SK-N-SH (cell line): ENCODE measurements at regions not wholly inside any gene's neighbourhood (a gene's known extent, or its start where the extent isn't known, plus 50 kb on each side); places are given as distances from the start of the nearest gene placed in this dataset.

Source experiments
- CTCF ChIA-PET: fragments of 300-600, 350-600 bp; formaldehyde crosslinking; extraction: SDS; loops from one replicate; lab custom pipeline; 2021; lab: Yijun Ruan, JAX
- POLR2A ChIA-PET: fragments of 350-600 bp; sonication (Branson Sonifier 250); formaldehyde crosslinking; extraction: SDS; loops from one replicate; lab custom pipeline; 2020; ENCODE audit warnings: antibody characterized with exemption, inconsistent platforms; lab: Yijun Ruan, JAX
- DNase-seq: peaks from one replicate; pipeline ENCODE4 v3.0.0; 2012
- H2AFZ ChIP-seq: fragments of 200-600 bp; sonication (generic); 2 replicates; pipeline ENCODE4 v1.8.1; 2016; ENCODE audit warnings: antibody characterized with exemption, mild to moderate bottlenecking, low read depth
- H3F3A ChIP-seq: fragments of 200-600 bp; sonication (generic); replicated peaks from 2 replicates; pipeline ENCODE3; 2016; ENCODE audit warnings: antibody characterized with exemption, mild to moderate bottlenecking; ENCODE audit not compliant: insufficient read depth
- H3K27ac ChIP-seq, 2 experiments: fragments of 200-500 bp in 1 of 2; fragments of 200-600 bp in 1 of 2; sonication (Bioruptor generic) in 1 of 2; sonication (generic), shearing (Covaris generic) in 1 of 2; 2 replicates each; pipeline versions ENCODE4 v1.5.1 to v1.6.1; 2014 to 2016; ENCODE audit warnings: low read depth in 2 of 2, inconsistent platforms in 1 of 2, low read length in 1 of 2, mild to moderate bottlenecking in 1 of 2, mixed read lengths in 1 of 2
- H3K27me3 ChIP-seq: fragments of 200-600 bp; sonication (generic), shearing (Covaris generic); 2 replicates; pipeline ENCODE4 v1.6.1; 2016; ENCODE audit warnings: mixed run types; ENCODE audit not compliant: insufficient read depth
- H3K36me3 ChIP-seq, 2 experiments: fragments of 200-500 bp in 1 of 2; fragments of 200-600 bp in 1 of 2; sonication (Bioruptor generic) in 1 of 2; sonication (generic) in 1 of 2; replicated peaks in 1 of 2; 2 replicates each; pipeline versions ENCODE3 to v1.5.1; 2014 to 2016; ENCODE audit warnings: low read length in 1 of 2, mild to moderate bottlenecking in 1 of 2; ENCODE audit not compliant: insufficient read depth in 2 of 2, control insufficient read depth in 1 of 2
- H3K4me1 ChIP-seq, 2 experiments: fragments of 200-500 bp in 1 of 2; fragments of 200-600 bp in 1 of 2; sonication (Bioruptor generic) in 1 of 2; sonication (generic), shearing (Covaris generic) in 1 of 2; 2 replicates each; pipeline versions ENCODE4 v1.5.1 to v1.6.1; 2014 to 2016; ENCODE audit warnings: low read depth in 1 of 2, low read length in 1 of 2, mixed run types in 1 of 2; ENCODE audit not compliant: insufficient read depth in 2 of 2, control insufficient read depth in 1 of 2
- H3K4me2 ChIP-seq: fragments of 200-600 bp; sonication (generic), shearing (Covaris generic); 2 replicates; pipeline ENCODE4 v1.6.1; 2017; ENCODE audit warnings: mixed run types
- H3K4me3 ChIP-seq, 2 experiments: fragments of 200-500 bp in 1 of 2; fragments of 200-600 bp in 1 of 2; sonication (Bioruptor generic) in 1 of 2; sonication (generic), shearing (Covaris generic) in 1 of 2; 2 replicates each; pipeline versions ENCODE4 v1.5.1 to v1.8.1; 2014 to 2016; ENCODE audit warnings: low read depth in 2 of 2, inconsistent platforms in 1 of 2, low read length in 1 of 2, mild to moderate bottlenecking in 1 of 2, mixed read lengths in 1 of 2, moderate library complexity in 1 of 2
- H3K79me2 ChIP-seq: fragments of 200-600 bp; sonication (generic); 2 replicates; pipeline ENCODE4 v1.8.1; 2017; ENCODE audit warnings: mild to moderate bottlenecking; ENCODE audit not compliant: insufficient read depth
- H3K9ac ChIP-seq: fragments of 200-600 bp; sonication (generic); 2 replicates; pipeline ENCODE4 v1.6.1; 2017; ENCODE audit warnings: mixed run types
- H3K9me2 ChIP-seq: fragments of 200-600 bp; sonication (generic); 2 replicates; pipeline ENCODE4 v1.6.1; 2017; ENCODE audit warnings: mixed run types
- H3K9me3 ChIP-seq: fragments of 200-600 bp; sonication (generic); 2 replicates; pipeline ENCODE4 v1.6.1; 2017; ENCODE audit warnings: mixed run types, mild to moderate bottlenecking, moderate library complexity
- H4K20me1 ChIP-seq: fragments of 200-600 bp; sonication (generic); 2 replicates; pipeline ENCODE4 v1.6.1; 2017; ENCODE audit warnings: mild to moderate bottlenecking, mixed run types; ENCODE audit not compliant: insufficient read depth
- CHD2 ChIP-seq: fragments of 150-350 bp; IDR thresholded peaks from 2 replicates; pipeline ENCODE4 v1.6.1; 2018; ENCODE audit warnings: low read length; ENCODE audit not compliant: partially characterized antibody
- CTCF ChIP-seq: fragments of 200-600 bp; sonication (generic); IDR thresholded peaks from 2 replicates; pipeline ENCODE4 v1.6.1; 2017; ENCODE audit warnings: antibody characterized with exemption, mild to moderate bottlenecking, moderate library complexity
- ELF1 ChIP-seq: IDR thresholded peaks from 2 replicates; pipeline ENCODE4 v1.4.0; 2012
- EP300 ChIP-seq, 2 experiments: IDR thresholded peaks; 2 replicates each; pipeline versions ENCODE4 v1.4.0 to v1.6.1; 2012; ENCODE audit warnings: borderline replicate concordance in 1 of 2, low read depth in 1 of 2, low read length in 1 of 2
- EZH2phosphoT487 ChIP-seq: fragments of 200-600 bp; sonication (generic); IDR thresholded peaks from 2 replicates; pipeline ENCODE4 v1.6.1; 2017; ENCODE audit warnings: low read depth, mixed run types, mild to moderate bottlenecking, antibody characterized with exemption, moderate library complexity, borderline replicate concordance
- FOSL2 ChIP-seq: IDR thresholded peaks from 2 replicates; pipeline ENCODE4 v1.4.0; 2012; ENCODE audit warnings: low read depth, mild to moderate bottlenecking, moderate library complexity, borderline replicate concordance
- FOXM1 ChIP-seq: IDR thresholded peaks from 2 replicates; pipeline ENCODE4 v1.4.0; 2012; ENCODE audit warnings: low read depth, mild to moderate bottlenecking
- GATA2 ChIP-seq: sonication (generic); formaldehyde crosslinking; IDR thresholded peaks from 2 replicates; pipeline ENCODE4 v1.5.0; 2020; ENCODE audit warnings: mild to moderate bottlenecking, missing genetic modification reagents
- IRF3 ChIP-seq: fragments of 150-350 bp; IDR thresholded peaks from 2 replicates; pipeline ENCODE4 v1.6.1; 2016; ENCODE audit warnings: mild to moderate bottlenecking, low read depth, low read length
- JUND ChIP-seq: IDR thresholded peaks from 2 replicates; pipeline ENCODE4 v1.4.0; 2012
- MEF2A ChIP-seq: IDR thresholded peaks from 2 replicates; pipeline ENCODE4 v1.4.0; 2012; ENCODE audit warnings: low read depth, borderline replicate concordance
- MXI1 ChIP-seq: IDR thresholded peaks from 2 replicates; pipeline ENCODE4 v1.6.1; 2012; ENCODE audit warnings: mild to moderate bottlenecking, low read depth, low read length, improper control_type of control experiment
- NRF1 ChIP-seq: IDR thresholded peaks from 2 replicates; pipeline ENCODE4 v1.6.1; 2012; ENCODE audit warnings: low read depth, mild to moderate bottlenecking, low read length
- PBX3 ChIP-seq: IDR thresholded peaks from 2 replicates; pipeline ENCODE4; 2012
- POLR2AphosphoS5 ChIP-seq: IDR thresholded peaks from 2 replicates; pipeline ENCODE4 v1.6.1; 2012; ENCODE audit warnings: low read depth, low read length
- RCOR1 ChIP-seq: fragments of 150-350 bp; IDR thresholded peaks from 2 replicates; pipeline ENCODE4 v1.6.1; 2017; ENCODE audit warnings: antibody characterized with exemption, low read length
- RXRA ChIP-seq: IDR thresholded peaks from 2 replicates; pipeline ENCODE4 v1.4.0; 2012; ENCODE audit warnings: low read depth, mild to moderate bottlenecking, borderline replicate concordance
- SMC3 ChIP-seq: IDR thresholded peaks from 2 replicates; pipeline ENCODE4 v1.6.1; 2012; ENCODE audit warnings: low read depth, low read length, improper control_type of control experiment
- TAF1 ChIP-seq: IDR thresholded peaks from 2 replicates; pipeline ENCODE4 v1.6.1; 2012; ENCODE audit warnings: low read depth, mild to moderate bottlenecking, low read length, moderate library complexity, borderline replicate concordance
- TCF12 ChIP-seq: IDR thresholded peaks from 2 replicates; pipeline ENCODE4 v1.4.0; 2012
- ZBTB33 ChIP-seq: IDR thresholded peaks from 2 replicates; pipeline ENCODE4 v1.4.0; 2012; ENCODE audit warnings: low read depth, borderline replicate concordance
- WGBS: methylation state at CpG from one replicate; pipeline ENCODE4 v1.1.6; 2017; ENCODE audit warnings: low lambda C conversion rate; 5-methylcytosine and 5-hydroxymethylcytosine counted together

- no peak for DNase-seq
- H3K36me3 ChIP-seq, result no peaks in the 10 kb centered on the region
- H3K9ac ChIP-seq, result no peak overlapping the region
- no peaks in the 10 kb centered on the region for H3K9me2 ChIP-seq
- 19% methylated on average over 5 of the region's 5 CpGs for WGBS
- no peaks in the 10 kb centered on the region for H3K27me3 ChIP-seq
- POLR2A ChIA-PET, result no interaction called here
- H3K4me2 ChIP-seq, result no peak overlapping the region
- H3K4me1 ChIP-seq, result peaks cover 0 to 18% of the 10 kb centered on the region in 2 experiments; a peak in 1 of 4 replicates
- no peak overlapping the region for H3K4me3 ChIP-seq
- TF ChIP-seq EP300 (IDR thresholded peaks at IDR 0.05; ENCODE audit: borderline replicate concordance in 1 of 2, low read depth in 1 of 2, low read length in 1 of 2) (no peak), PBX3 (no peak), CHD2 (no peak), FOXM1 (no peak), RXRA (no peak), FOSL2 (no peak)
- TF ChIP-seq, all 33 proteins: peak for 0
- Histone ChIP-seq H3K79me2 (no peaks in the 10 kb centered on the region), H3F3A (no peaks in the 10 kb centered on the region), H3K9me3 (no peaks in the 10 kb centered on the region), H2AFZ (no peak overlapping the region), H4K20me1 (no peaks in the 10 kb centered on the region), H3K27ac (no peak overlapping the region)
- CTCF ChIA-PET, result interaction anchor here (1.1 kb wide), 1 partner anchor 33 kb away, joined by 3 read pairs; no protein-coding TSS in a partner anchor
Measured at GRCh38 chr2:122007577-122007976, 252.1 kb downstream of the TSN start.

GRCh38 chr2:122009561-122009960 is 254.1 kb downstream of the TSN start:
- POLR2A ChIA-PET, result interaction anchor here (1.0 kb wide), 1 partner anchor 10 kb away, joined by 3 read pairs; no protein-coding TSS in a partner anchor
- TF ChIP-seq FOXM1, result no peak
- no peak for TF ChIP-seq CHD2
- no peak for TF ChIP-seq MXI1
- TF ChIP-seq MEF2A, result no peak
- TF ChIP-seq RCOR1, result no peak
- TF ChIP-seq NRF1, result no peak
- TF ChIP-seq CTCF, result no peak
- TF ChIP-seq SMC3, result no peak
- no peak for TF ChIP-seq GATA2 (CRISPR knock-in tag)
- TF ChIP-seq EP300 (IDR thresholded peaks at IDR 0.05; ENCODE audit: borderline replicate concordance in 1 of 2, low read depth in 1 of 2, low read length in 1 of 2), result no peak
- TF ChIP-seq ELF1, result no peak
- no peak for TF ChIP-seq EZH2phosphoT487
- no peak for TF ChIP-seq JUND
- no peak for TF ChIP-seq IRF3
- no peak for TF ChIP-seq ZBTB33
- TF ChIP-seq TCF12, result no peak
- TF ChIP-seq TAF1, result no peak
- TF ChIP-seq POLR2AphosphoS5, result no peak

More at GRCh38 chr2:122009561-122009960, 254.1 kb downstream of the TSN start:
- CTCF ChIA-PET, result no interaction called here
- no peaks in the 10 kb centered on the region for H3F3A ChIP-seq
- 7% methylated on average over 2 of the region's 3 CpGs for WGBS
- no peak overlapping the region for H3K27ac ChIP-seq
- peaks cover 0 to 14% of the 10 kb centered on the region in 2 experiments; a peak in 1 of 4 replicates for H3K4me1 ChIP-seq
- H3K36me3 ChIP-seq, result no peaks in the 10 kb centered on the region
- no peaks in the 10 kb centered on the region for H3K27me3 ChIP-seq
- no peak overlapping the region for H3K4me3 ChIP-seq
- H3K9me3 ChIP-seq, result no peaks in the 10 kb centered on the region
- H3K79me2 ChIP-seq, result no peaks in the 10 kb centered on the region
- no peak overlapping the region for H2AFZ ChIP-seq
- H3K4me2 ChIP-seq, result no peak overlapping the region
- no peaks in the 10 kb centered on the region for H4K20me1 ChIP-seq
- no peak overlapping the region for H3K9ac ChIP-seq
- H3K9me2 ChIP-seq, result no peaks in the 10 kb centered on the region
- no peak for DNase-seq
